ENCODE measurements at regions not wholly inside any gene's neighbourhood (a gene's known extent, or its start where the extent isn't known, plus 50 kb on each side); places are given as distances from the start of the nearest gene placed in this dataset.

DNA sequence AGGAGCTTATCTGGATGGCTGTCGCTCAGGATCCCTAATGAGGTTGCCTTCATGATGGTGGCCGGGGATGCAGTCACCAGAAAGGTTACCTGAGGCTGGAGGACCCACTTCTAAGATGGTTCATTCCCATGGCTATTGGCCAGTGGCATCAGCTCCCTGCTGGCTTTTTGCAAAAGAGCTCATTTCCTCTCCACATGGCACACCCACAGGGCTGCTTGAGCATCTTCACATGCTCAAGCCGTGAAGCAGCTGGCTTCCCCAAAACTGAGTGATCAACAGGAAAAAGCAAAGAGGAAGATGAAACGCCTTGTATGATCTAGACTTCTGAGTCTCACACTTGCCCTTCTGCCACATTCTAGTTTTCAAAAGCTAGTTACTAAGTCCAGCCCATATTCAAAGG, 124.6 kb upstream of the CXADR start:
- no peak for DNase-seq

DNA sequence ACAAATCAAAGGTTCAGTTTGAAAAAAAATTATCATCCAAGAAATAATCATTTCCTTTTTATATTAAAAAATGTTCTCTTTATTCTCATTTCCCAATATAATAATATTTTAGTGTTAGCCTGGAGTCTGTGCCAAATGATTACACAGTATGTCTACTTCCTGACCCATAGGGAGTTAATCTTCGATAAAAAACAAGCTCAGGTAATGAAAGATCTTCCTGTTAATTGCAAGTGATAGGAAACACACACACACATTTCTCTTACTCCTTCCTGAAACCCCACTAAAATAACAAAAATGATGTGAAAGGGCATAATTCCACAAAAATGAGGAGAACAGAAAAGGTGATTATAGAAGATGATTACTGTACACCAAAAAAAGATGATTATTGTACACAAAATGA, 123.5 kb upstream of the CXADR start:
- Histone ChIP-seq H3K4me1 (no peaks in the 10 kb centered on the region; the same call in 1 of the 2 replicates), H3K27me3 (no peaks in the 10 kb centered on the region), H3K9me3 (no peaks in the 10 kb centered on the region), H3K4me3 (ENCODE audit: low read depth, low read length) (no peak overlapping the region), H3K36me3 (no peaks in the 10 kb centered on the region)
- TF ChIP-seq, protein P1, sequence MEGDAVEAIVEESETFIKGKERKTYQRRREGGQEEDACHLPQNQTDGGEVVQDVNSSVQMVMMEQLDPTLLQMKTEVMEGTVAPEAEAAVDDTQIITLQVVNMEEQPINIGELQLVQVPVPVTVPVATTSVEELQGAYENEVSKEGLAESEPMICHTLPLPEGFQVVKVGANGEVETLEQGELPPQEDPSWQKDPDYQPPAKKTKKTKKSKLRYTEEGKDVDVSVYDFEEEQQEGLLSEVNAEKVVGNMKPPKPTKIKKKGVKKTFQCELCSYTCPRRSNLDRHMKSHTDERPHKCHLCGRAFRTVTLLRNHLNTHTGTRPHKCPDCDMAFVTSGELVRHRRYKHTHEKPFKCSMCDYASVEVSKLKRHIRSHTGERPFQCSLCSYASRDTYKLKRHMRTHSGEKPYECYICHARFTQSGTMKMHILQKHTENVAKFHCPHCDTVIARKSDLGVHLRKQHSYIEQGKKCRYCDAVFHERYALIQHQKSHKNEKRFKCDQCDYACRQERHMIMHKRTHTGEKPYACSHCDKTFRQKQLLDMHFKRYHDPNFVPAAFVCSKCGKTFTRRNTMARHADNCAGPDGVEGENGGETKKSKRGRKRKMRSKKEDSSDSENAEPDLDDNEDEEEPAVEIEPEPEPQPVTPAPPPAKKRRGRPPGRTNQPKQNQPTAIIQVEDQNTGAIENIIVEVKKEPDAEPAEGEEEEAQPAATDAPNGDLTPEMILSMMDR (IDR thresholded peaks at IDR 0.05; ENCODE audit: low read depth, low read length): no peak
- DNase-seq: no peak

More for the DNA sequence above, 124.6 kb upstream of the CXADR start:
- Histone ChIP-seq H3K36me3 (no peaks in the 10 kb centered on the region), H3K27me3 (no peaks in the 10 kb centered on the region), H3K9me3 (no peaks in the 10 kb centered on the region), H3K4me1 (no peaks in the 10 kb centered on the region; the same call in 1 of the 2 replicates), H3K4me3 (ENCODE audit: low read depth, low read length) (no peak overlapping the region)
- TF ChIP-seq, protein P1 (IDR thresholded peaks at IDR 0.05; ENCODE audit: low read depth, low read length): no peak

DNA sequence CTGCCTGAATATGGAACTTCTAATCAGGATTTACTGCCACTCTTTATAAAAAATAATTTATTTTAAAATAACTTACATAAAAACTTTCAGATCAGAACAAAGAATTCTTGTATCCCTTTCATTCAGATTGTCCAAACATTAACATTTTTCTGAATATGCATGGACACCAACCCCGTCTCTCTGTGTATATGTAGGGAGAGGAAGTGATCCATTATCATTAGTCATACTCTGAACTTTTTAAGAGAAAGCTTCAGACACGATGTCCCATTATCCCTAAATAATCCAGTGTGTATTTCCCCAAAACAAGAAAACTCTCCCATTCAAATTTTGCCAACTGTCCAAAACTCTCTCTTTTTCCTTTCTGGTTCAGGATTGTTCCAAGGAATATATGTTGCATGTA, 122.3 kb upstream of the CXADR start:
- Histone ChIP-seq H3K9me3 (no peaks in the 10 kb centered on the region), H3K4me3 (ENCODE audit: low read depth, low read length) (no peak overlapping the region), H3K36me3 (no peaks in the 10 kb centered on the region), H3K27me3 (no peaks in the 10 kb centered on the region), H3K4me1 (no peaks in the 10 kb centered on the region; the same call in 1 of the 2 replicates)
- DNase-seq: no peak
- TF ChIP-seq, protein P1 (IDR thresholded peaks at IDR 0.05; ENCODE audit: low read depth, low read length): no peak

DNA sequence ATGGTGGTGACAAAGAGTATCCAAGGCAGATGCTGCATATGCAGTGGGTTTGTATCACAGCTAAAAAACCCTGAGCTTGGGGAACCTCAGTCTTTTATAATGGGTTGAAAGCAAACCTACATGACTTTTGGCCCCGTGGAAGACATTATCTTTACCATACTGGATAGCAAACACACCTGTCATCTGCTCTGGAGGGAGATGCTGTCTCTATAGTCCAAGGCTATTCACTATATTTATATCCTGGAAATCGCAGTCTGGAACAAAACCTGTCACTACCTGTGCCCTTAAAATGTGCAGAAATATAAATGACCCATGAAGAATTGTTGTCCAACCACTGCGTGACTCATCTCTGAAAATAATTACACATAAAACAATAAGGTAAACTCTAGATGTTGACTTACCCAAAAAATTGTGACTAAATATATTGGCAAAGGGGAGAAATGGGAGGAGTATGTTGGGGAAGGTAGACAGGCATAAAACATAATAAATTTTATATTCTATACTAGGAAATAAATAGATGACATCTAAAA, 121.0 kb upstream of the CXADR start:
- no peaks in the 10 kb centered on the region for H3K9me3 ChIP-seq
- H3K27me3 ChIP-seq: no peaks in the 10 kb centered on the region
- H3K4me1 ChIP-seq: no peaks in the 10 kb centered on the region
- TF ChIP-seq, protein P1 (IDR thresholded peaks at IDR 0.05; ENCODE audit: low read depth, low read length): no peak
- H3K4me3 ChIP-seq (ENCODE audit: low read depth, low read length): no peak overlapping the region
- DNase-seq: no peak
- H3K36me3 ChIP-seq: no peaks in the 10 kb centered on the region

DNA sequence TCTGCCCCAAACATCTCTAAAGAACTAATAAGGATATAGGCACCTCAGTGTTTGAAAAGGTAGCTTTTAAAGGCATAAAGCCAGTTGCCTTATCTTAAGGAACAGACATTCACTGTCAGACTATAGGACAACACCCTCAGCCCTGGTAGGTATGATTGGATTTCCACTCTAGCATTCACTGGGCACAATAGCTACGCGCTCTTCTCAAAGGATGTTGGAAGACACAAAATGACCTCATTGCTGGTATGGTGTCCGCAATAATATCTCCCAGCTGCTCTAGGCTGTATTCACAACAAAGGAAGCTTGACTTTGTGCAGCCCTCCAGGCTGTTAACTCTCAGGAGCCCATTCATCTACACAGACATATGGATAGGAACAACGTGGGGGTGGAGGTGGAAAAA, 119.4 kb upstream of the CXADR start:
- no peak for DNase-seq
- TF ChIP-seq, protein P1 (IDR thresholded peaks at IDR 0.05; ENCODE audit: low read depth, low read length): no peak

DNA sequence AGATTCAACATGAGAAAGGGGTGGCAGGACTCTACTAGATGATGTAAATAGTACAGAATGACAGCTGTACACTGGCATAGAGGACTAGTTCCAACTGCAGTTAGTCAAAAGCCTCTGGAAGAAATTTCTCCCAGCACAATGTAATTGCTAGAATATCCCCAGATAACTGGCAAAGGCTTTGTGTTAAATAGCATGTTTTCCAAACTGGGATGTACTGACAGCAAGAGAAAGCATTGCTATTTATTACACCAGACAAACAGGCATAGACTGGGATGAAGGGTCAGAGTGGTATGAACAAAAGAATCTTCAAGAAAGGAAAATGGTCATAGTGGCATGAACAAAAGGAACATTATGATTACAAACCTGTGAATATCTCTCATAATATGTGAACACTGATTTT, 115.9 kb upstream of the CXADR start:
- TF ChIP-seq, protein P1 (IDR thresholded peaks at IDR 0.05; ENCODE audit: low read depth, low read length): no peak
- no peaks in the 10 kb centered on the region for H3K9me3 ChIP-seq
- H3K4me1 ChIP-seq: no peaks in the 10 kb centered on the region
- H3K36me3 ChIP-seq: no peaks in the 10 kb centered on the region
- no peaks in the 10 kb centered on the region for H3K27me3 ChIP-seq
- H3K4me3 ChIP-seq (ENCODE audit: low read depth, low read length): no peak overlapping the region
- no peak for DNase-seq

More for the DNA sequence above, 119.4 kb upstream of the CXADR start:
- Histone ChIP-seq H3K27me3 (no peaks in the 10 kb centered on the region), H3K4me1 (no peaks in the 10 kb centered on the region), H3K4me3 (ENCODE audit: low read depth, low read length) (no peak overlapping the region), H3K9me3 (no peaks in the 10 kb centered on the region), H3K36me3 (no peaks in the 10 kb centered on the region)
